GM12873 (cell line): ENCODE measurements at regions not wholly inside any gene's neighbourhood (a gene's known extent, or its start where the extent isn't known, plus 50 kb on each side); places are given as distances from the start of the nearest gene placed in this dataset.

ENCODE experiments used
- TF ChIP-seq, protein P1 (sequence below): IDR thresholded peaks from 2 replicates; pipeline ENCODE4 v1.5.1; 2012; ENCODE audit warnings: low read depth, mild to moderate bottlenecking, moderate library complexity, low read length, control low read depth; ENCODE audit not compliant: insufficient read depth; ENCODE audit errors: missing control alignments

- TF ChIP-seq, protein P1, sequence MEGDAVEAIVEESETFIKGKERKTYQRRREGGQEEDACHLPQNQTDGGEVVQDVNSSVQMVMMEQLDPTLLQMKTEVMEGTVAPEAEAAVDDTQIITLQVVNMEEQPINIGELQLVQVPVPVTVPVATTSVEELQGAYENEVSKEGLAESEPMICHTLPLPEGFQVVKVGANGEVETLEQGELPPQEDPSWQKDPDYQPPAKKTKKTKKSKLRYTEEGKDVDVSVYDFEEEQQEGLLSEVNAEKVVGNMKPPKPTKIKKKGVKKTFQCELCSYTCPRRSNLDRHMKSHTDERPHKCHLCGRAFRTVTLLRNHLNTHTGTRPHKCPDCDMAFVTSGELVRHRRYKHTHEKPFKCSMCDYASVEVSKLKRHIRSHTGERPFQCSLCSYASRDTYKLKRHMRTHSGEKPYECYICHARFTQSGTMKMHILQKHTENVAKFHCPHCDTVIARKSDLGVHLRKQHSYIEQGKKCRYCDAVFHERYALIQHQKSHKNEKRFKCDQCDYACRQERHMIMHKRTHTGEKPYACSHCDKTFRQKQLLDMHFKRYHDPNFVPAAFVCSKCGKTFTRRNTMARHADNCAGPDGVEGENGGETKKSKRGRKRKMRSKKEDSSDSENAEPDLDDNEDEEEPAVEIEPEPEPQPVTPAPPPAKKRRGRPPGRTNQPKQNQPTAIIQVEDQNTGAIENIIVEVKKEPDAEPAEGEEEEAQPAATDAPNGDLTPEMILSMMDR = peak; percentile 53
Measured at GRCh38 chr1:194935864-194936263, 1672.4 kb downstream of the KCNT2 start.

- TF ChIP-seq, protein P1 = no peak
Measured at GRCh38 chr1:194931166-194931565, 1677.1 kb downstream of the KCNT2 start.

DNA sequence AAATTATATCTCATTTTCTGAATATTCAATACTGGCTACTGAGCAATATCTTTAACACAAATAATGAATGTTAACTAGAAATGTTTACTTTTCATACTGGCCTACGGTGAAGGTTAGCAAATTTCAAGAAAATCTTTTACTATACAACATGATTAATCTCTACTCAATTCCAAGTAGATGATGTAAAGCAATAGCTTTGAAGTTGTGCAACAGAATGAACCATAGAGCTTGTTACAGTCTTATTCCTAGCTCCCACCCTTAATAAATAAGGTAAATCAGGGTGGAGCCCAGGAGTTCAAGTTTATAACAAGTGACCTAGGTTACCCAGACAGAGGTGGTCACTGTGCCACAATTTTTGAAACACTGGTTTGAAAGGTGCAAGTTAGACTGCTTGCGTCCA, 1678.1 kb downstream of the KCNT2 start:
- TF ChIP-seq, protein P1 = no peak

- TF ChIP-seq, protein P1 = no peak
Measured at GRCh38 chr1:194929357-194929756, 1678.9 kb downstream of the KCNT2 start.

DNA sequence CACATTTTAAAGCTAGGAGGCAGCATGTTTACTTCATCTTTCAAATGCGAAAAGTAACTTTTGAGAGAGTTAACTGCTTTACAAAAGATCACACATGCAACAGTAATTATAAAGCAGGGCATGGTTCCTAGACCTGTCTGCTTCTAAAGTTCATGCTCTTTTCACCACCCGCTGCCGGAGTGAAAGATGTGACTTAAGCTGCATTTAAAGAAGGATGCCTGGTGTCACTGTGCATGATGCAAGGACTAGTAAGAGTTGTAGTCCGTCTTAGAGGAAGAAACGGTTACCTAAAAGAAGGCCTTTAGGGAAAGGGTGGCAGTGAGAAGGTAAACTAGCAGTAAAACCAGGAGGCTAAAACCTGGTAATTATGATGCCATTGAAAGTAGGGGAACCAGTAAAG, 1689.1 kb downstream of the KCNT2 start:
- TF ChIP-seq, protein P1 = no peak

- TF ChIP-seq, protein P1 = no peak
Measured at GRCh38 chr1:194917769-194918168, 1690.5 kb downstream of the KCNT2 start.

- TF ChIP-seq, protein P1 = no peak
Measured at GRCh38 chr1:194908643-194909042, 1699.6 kb downstream of the KCNT2 start.

GRCh38 chr1:194903524-194903923, 1704.7 kb downstream of the KCNT2 start:
- TF ChIP-seq, protein P1 = no peak
